Breast epithelium (tissue), 4 donors: ENCODE measurements at regions not wholly inside any gene's neighbourhood (a gene's known extent, or its start where the extent isn't known, plus 50 kb on each side); places are given as distances from the start of the nearest gene placed in this dataset.

Experiments
- DNase-seq, 2 donors: peaks; one replicate each; pipeline ENCODE4 v3.0.0-alpha.2; 2019; ENCODE audit warnings: low spot score in 2 of 2
- H3K27ac ChIP-seq, 2 donors: fragments of 200-600 bp; sonication (generic) in 1 of 2; one replicate each; pipeline ENCODE4 v1.5.1; 2016 to 2019; ENCODE audit warnings: mild to moderate bottlenecking in 1 of 2
- H3K27me3 ChIP-seq, 2 donors: fragments of 200-600 bp; sonication (generic) in 1 of 2; one replicate each; pipeline versions ENCODE4 v1.5.1 to v1.6.0; 2017 to 2019; ENCODE audit warnings: control low read depth in 1 of 2, mild to moderate bottlenecking in 1 of 2
- H3K36me3 ChIP-seq: fragments of 200-600 bp; one replicate; pipeline ENCODE4 v1.5.1; 2019
- H3K4me1 ChIP-seq, 2 donors: fragments of 200-600 bp; sonication (generic); one replicate each; pipeline ENCODE4 v1.5.1; 2016 to 2019; ENCODE audit warnings: control low read depth in 1 of 2
- H3K4me3 ChIP-seq, 3 donors: fragments of 200-600 bp; sonication (generic); 1 replicate in 2 of 3; 2 replicates in 1 of 3; pipeline ENCODE4 v1.5.1; 2016 to 2019; ENCODE audit warnings: mild to moderate bottlenecking in 3 of 3, moderate library complexity in 2 of 3
- H3K9me3 ChIP-seq, 2 donors: fragments of 200-600 bp; sonication (generic) in 1 of 2; one replicate each; pipeline ENCODE4 v1.5.1; 2016 to 2019; ENCODE audit warnings: control low read depth in 1 of 2
- POLR2A ChIP-seq: fragments of 450-650 bp; IDR thresholded peaks from one replicate; pipeline ENCODE4 v1.6.1; 2016; ENCODE audit warnings: antibody characterized with exemption, mild to moderate bottlenecking, moderate library complexity
- POLR2AphosphoS5 ChIP-seq, 3 donors: sonication (generic); formaldehyde crosslinking; IDR thresholded peaks; one replicate each; pipeline ENCODE4 v1.6.1; 2017; ENCODE audit warnings: antibody characterized with exemption in 3 of 3
- intact Hi-C: fragments of 100-400 bp; cut with DNase I; formaldehyde crosslinking; loops from one replicate; pipeline ENCODE4 v1.15.1; 2023; ENCODE audit warnings: low total_unique reads
- TF ChIP-seq, protein P1 (sequence below), 3 donors: fragments of 450-650 bp; IDR thresholded peaks; one replicate each; pipeline ENCODE4 v1.5.1; 2016 to 2017; ENCODE audit warnings: antibody characterized with exemption in 3 of 3, mild to moderate bottlenecking in 3 of 3, moderate library complexity in 3 of 3

DNA sequence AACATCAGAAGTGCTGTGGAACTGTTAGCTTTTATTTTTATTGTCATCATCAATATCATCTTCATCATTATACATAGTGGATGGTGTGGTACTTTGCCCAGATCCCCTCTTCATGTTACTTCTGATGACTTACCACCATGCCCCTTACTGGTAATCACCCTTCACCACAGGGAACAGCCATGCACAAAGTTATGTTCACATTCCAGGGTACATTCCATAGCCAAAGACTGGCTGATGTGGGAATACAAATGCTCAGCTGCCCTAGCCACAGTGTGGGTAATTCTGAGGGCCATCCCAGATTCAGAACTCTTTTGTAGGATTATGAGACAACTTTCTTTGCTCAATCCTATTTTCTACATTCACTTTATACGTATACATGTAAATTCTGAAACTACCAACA, 691.3 kb upstream of the CXADR start:
- DNase-seq, result no peak
- TF ChIP-seq, protein P1, sequence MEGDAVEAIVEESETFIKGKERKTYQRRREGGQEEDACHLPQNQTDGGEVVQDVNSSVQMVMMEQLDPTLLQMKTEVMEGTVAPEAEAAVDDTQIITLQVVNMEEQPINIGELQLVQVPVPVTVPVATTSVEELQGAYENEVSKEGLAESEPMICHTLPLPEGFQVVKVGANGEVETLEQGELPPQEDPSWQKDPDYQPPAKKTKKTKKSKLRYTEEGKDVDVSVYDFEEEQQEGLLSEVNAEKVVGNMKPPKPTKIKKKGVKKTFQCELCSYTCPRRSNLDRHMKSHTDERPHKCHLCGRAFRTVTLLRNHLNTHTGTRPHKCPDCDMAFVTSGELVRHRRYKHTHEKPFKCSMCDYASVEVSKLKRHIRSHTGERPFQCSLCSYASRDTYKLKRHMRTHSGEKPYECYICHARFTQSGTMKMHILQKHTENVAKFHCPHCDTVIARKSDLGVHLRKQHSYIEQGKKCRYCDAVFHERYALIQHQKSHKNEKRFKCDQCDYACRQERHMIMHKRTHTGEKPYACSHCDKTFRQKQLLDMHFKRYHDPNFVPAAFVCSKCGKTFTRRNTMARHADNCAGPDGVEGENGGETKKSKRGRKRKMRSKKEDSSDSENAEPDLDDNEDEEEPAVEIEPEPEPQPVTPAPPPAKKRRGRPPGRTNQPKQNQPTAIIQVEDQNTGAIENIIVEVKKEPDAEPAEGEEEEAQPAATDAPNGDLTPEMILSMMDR (IDR thresholded peaks at IDR 0.05), result no peak
- TF ChIP-seq POLR2AphosphoS5 (IDR thresholded peaks at IDR 0.05) (no peak), POLR2A (no peak)
- Histone ChIP-seq H3K36me3 (no peaks in the 10 kb centered on the region), H3K4me1 (no peaks in the 10 kb centered on the region), H3K27ac (no peak overlapping the region), H3K27me3 (no peaks in the 10 kb centered on the region), H3K4me3 (no peak overlapping the region), H3K9me3 (no peaks in the 10 kb centered on the region)
- intact Hi-C loops, result loop anchor here (5.0 kb wide), 1 partner anchor 569 kb away; no protein-coding TSS in a partner anchor

DNA sequence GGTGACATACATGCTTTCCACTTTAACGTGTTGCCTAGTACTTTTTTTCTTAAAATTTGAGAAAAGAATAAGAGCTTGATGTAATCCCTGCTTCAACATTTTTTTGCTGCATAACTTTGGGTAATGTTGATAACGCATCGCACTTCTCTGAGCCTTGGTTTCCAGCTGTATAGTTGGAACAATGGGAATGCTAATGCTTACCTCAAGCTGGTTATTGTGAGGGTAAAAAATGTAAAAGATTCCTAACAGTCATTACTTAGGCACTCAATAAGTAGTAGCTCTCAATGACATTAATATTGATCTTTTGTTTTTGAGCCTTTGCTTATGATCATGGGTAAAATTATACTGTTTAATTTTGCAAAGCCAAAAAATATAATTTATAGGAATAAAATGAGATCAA, 683.3 kb upstream of the CXADR start:
- no peak for DNase-seq
- intact Hi-C loops, result no loop called here
- Histone ChIP-seq H3K9me3 (no peaks in the 10 kb centered on the region), H3K4me1 (no peaks in the 10 kb centered on the region), H3K4me3 (no peak overlapping the region), H3K36me3 (no peaks in the 10 kb centered on the region), H3K27me3 (no peaks in the 10 kb centered on the region), H3K27ac (no peak overlapping the region)
- TF ChIP-seq POLR2A, result no peak
- TF ChIP-seq POLR2AphosphoS5 (IDR thresholded peaks at IDR 0.05), result no peak
- TF ChIP-seq, protein P1 (IDR thresholded peaks at IDR 0.05), result no peak

DNA sequence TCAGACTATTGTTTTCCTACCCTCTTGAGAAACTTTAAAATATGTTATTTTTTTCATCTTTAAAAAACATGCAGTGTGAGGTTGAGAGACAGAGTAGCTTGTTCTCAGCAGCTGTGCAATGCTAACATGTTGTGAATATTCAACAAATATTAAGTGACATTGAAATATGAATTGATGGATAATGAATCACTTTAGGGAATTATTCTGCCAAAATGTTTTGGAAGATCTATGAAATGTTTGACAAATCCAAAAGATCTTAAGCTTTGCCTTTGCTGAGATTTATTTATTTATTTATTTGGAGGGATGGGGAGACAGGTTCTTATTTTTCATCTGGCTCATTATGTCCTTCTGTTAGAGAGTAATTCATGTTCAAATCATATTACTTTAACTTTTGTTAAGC, 680.1 kb upstream of the CXADR start:
- TF ChIP-seq POLR2AphosphoS5 (IDR thresholded peaks at IDR 0.05) (no peak), POLR2A (no peak)
- TF ChIP-seq, protein P1 (IDR thresholded peaks at IDR 0.05), result no peak
- Histone ChIP-seq H3K4me3 (no peak overlapping the region), H3K36me3 (no peaks in the 10 kb centered on the region), H3K27me3 (no peaks in the 10 kb centered on the region), H3K27ac (no peak overlapping the region), H3K4me1 (no peaks in the 10 kb centered on the region), H3K9me3 (no peaks in the 10 kb centered on the region)
- intact Hi-C loops, result no loop called here
- no peak for DNase-seq

DNA sequence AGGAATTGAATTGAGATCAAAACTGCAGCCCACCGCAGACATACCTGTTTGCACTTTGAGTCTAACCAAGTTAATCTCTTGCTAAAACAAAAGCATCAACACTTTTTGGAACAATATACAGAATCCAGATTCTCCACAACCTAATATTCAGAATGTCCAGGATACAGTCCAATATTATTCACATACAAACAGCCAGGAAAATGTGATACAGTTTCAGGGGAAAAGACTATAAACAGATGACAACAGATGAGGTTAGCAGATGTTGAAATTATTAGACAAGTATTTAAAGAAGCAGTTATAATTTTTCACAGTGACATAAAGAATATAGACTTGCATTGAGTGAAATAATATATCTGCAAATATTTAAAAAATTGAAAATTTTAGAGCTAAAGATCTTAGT, 678.1 kb upstream of the CXADR start:
- Histone ChIP-seq H3K4me3 (no peak overlapping the region), H3K27me3 (no peaks in the 10 kb centered on the region), H3K9me3 (no peaks in the 10 kb centered on the region), H3K4me1 (no peaks in the 10 kb centered on the region), H3K36me3 (no peaks in the 10 kb centered on the region), H3K27ac (no peak overlapping the region)
- intact Hi-C loops, result no loop called here
- no peak for DNase-seq
- TF ChIP-seq, protein P1 (IDR thresholded peaks at IDR 0.05), result no peak
- TF ChIP-seq POLR2AphosphoS5 (IDR thresholded peaks at IDR 0.05) (no peak), POLR2A (no peak)

DNA sequence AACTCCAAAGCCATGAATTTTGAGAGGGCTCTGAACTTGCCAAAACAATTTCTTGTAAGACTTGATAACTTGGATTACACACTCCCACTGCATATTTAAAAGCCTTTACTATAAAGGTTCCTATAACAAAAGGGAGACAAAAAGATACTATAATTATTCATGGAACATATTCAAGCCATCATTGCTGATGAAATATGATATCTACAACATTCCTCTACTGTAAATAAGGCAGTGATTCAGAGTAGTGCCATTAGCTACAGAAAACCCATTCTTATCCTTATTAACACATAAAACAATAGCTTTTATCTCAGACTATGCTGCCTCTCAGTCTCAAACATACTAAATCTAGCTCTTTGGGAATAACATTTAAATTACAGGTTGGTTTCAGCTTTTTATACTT, 675.5 kb upstream of the CXADR start:
- Histone ChIP-seq H3K36me3 (no peaks in the 10 kb centered on the region), H3K4me3 (no peak overlapping the region), H3K4me1 (no peaks in the 10 kb centered on the region), H3K27ac (peak overlapping the region in 1 of 2 donors; percentile 34), H3K27me3 (no peaks in the 10 kb centered on the region), H3K9me3 (no peaks in the 10 kb centered on the region)
- intact Hi-C loops, result no loop called here
- TF ChIP-seq POLR2A, result no peak
- TF ChIP-seq, protein P1 (IDR thresholded peaks at IDR 0.05), result no peak
- no peak for TF ChIP-seq POLR2AphosphoS5 (IDR thresholded peaks at IDR 0.05)
- no peak for DNase-seq
